Neural progenitor cell (in vitro differentiated cells): ENCODE measurements at regions not wholly inside any gene's neighbourhood (a gene's known extent, or its start where the extent isn't known, plus 50 kb on each side); places are given as distances from the start of the nearest gene placed in this dataset.

Experiments
- DNase-seq: peaks from one replicate; pipeline ENCODE4 v3.0.0-alpha.2; 2016; ENCODE audit warnings: low spot score
- H2AFZ ChIP-seq: fragments of 200-600 bp; sonication (generic); replicated peaks from 2 replicates; pipeline ENCODE4 v1.6.1; 2016; ENCODE audit warnings: antibody characterized with exemption
- H3F3A ChIP-seq: fragments of 200-600 bp; sonication (generic); 2 replicates; pipeline ENCODE4 v1.6.1; 2016; ENCODE audit warnings: antibody characterized with exemption, low read depth
- H3K27ac ChIP-seq: fragments of 200-600 bp; sonication (generic); 2 replicates; pipeline ENCODE4 v1.5.1; 2016; ENCODE audit warnings: mild to moderate bottlenecking
- H3K27me3 ChIP-seq: fragments of 200-600 bp; sonication (generic); 2 replicates; pipeline ENCODE4 v1.6.1; 2016; ENCODE audit warnings: mild to moderate bottlenecking, moderate library complexity
- H3K36me3 ChIP-seq: fragments of 200-600 bp; sonication (generic); 2 replicates; pipeline ENCODE4 v1.5.1; 2016
- H3K4me1 ChIP-seq: fragments of 200-600 bp; sonication (generic); 2 replicates; pipeline ENCODE4 v1.6.1; 2016; ENCODE audit warnings: mixed run types
- H3K4me2 ChIP-seq: fragments of 200-600 bp; sonication (generic); 2 replicates; pipeline ENCODE4 v1.6.1; 2016
- H3K4me3 ChIP-seq: fragments of 200-600 bp; sonication (generic); 2 replicates; pipeline ENCODE4 v1.5.1; 2016
- H3K79me2 ChIP-seq: fragments of 200-600 bp; sonication (generic); 2 replicates; pipeline ENCODE4 v1.6.1; 2016; ENCODE audit warnings: low read depth
- H3K9ac ChIP-seq: fragments of 200-600 bp; sonication (generic); 2 replicates; pipeline ENCODE4 v1.6.1; 2016
- H3K9me3 ChIP-seq: fragments of 200-600 bp; sonication (generic); 2 replicates; pipeline ENCODE4 v1.5.1; 2016; ENCODE audit warnings: low read depth
- H4K20me1 ChIP-seq: fragments of 200-600 bp; sonication (generic); 2 replicates; pipeline ENCODE4 v1.6.1; 2016; ENCODE audit warnings: low read depth
- H3K27ac Mint-ChIP-seq: 3 replicates; pipeline ENCODE4 v1.8.0; 2021; ENCODE audit warnings: mixed read lengths
- H3K27me3 Mint-ChIP-seq: 2 replicates; pipeline ENCODE4 v1.8.0; 2022; ENCODE audit warnings: low read depth, mild to moderate bottlenecking, inconsistent platforms, moderate library complexity, mixed read lengths; ENCODE audit not compliant: insufficient read depth
- H3K36me3 Mint-ChIP-seq: 3 replicates; pipeline ENCODE4 v1.8.0; 2021; ENCODE audit warnings: mixed read lengths
- H3K4me1 Mint-ChIP-seq: 3 replicates; pipeline ENCODE4 v1.8.0; 2021; ENCODE audit warnings: mixed read lengths
- H3K4me3 Mint-ChIP-seq: 3 replicates; pipeline ENCODE4 v1.8.0; 2021; ENCODE audit warnings: mild to moderate bottlenecking, moderate library complexity, mixed read lengths
- H3K9me3 Mint-ChIP-seq: 3 replicates; pipeline ENCODE4 v1.8.0; 2020; ENCODE audit warnings: mixed read lengths
- EZH2 ChIP-seq: fragments of 200-600 bp; sonication (generic); IDR thresholded peaks from 2 replicates; pipeline ENCODE4 v1.6.1; 2017; ENCODE audit warnings: antibody characterized with exemption, mild to moderate bottlenecking, moderate library complexity
- EZH2phosphoT487 ChIP-seq: fragments of 200-600 bp; sonication (generic); IDR thresholded peaks from 2 replicates; pipeline ENCODE4 v1.6.1; 2017; ENCODE audit warnings: antibody characterized with exemption
- TF ChIP-seq, protein P1 (sequence below): fragments of 200-600 bp; sonication (generic); IDR thresholded peaks from 2 replicates; pipeline ENCODE4 v1.5.1; 2017; ENCODE audit warnings: antibody characterized with exemption, mild to moderate bottlenecking

DNA sequence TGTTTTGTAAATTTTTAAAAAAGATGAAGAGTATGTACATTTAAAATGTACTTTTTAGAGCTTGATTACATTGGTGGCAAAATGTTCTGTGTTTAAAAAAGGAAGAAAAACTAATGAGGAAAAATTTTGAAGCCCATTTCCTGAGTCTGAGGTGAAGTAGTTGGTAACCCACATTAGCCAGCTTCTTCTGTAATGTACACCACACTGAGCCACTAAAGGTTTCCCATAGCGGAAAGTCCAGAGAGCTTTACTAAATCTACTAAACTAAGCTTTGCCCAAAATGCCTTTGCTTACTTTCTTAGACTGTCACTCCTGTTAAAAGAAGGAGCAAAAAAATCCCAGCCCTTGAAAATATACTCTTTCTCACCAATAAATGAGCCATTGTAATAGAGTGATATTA, 804.8 kb upstream of the ZEB2 start:
- Histone ChIP-seq H3K79me2 (no peaks in the 10 kb centered on the region), H3K4me2 (no peak overlapping the region), H3K36me3 (no peaks in the 10 kb centered on the region), H3F3A (no peaks in the 10 kb centered on the region), H3K27ac (no peak overlapping the region), H3K9me3 (no peaks in the 10 kb centered on the region), H4K20me1 (no peaks in the 10 kb centered on the region), H3K27me3 (no peaks in the 10 kb centered on the region), H3K4me3 (no peak overlapping the region), H3K4me1 (no peaks in the 10 kb centered on the region), H2AFZ (no peak overlapping the region), H3K9ac (no peak overlapping the region)
- Mint-ChIP-seq H3K4me1 (no peaks in the 10 kb centered on the region), H3K27me3 (no peaks in the 10 kb centered on the region), H3K9me3 (no peaks in the 10 kb centered on the region), H3K36me3 (no peaks in the 10 kb centered on the region), H3K4me3 (no peak overlapping the region), H3K27ac (no peak overlapping the region)
- TF ChIP-seq EZH2phosphoT487 = no peak
- TF ChIP-seq, protein P1, sequence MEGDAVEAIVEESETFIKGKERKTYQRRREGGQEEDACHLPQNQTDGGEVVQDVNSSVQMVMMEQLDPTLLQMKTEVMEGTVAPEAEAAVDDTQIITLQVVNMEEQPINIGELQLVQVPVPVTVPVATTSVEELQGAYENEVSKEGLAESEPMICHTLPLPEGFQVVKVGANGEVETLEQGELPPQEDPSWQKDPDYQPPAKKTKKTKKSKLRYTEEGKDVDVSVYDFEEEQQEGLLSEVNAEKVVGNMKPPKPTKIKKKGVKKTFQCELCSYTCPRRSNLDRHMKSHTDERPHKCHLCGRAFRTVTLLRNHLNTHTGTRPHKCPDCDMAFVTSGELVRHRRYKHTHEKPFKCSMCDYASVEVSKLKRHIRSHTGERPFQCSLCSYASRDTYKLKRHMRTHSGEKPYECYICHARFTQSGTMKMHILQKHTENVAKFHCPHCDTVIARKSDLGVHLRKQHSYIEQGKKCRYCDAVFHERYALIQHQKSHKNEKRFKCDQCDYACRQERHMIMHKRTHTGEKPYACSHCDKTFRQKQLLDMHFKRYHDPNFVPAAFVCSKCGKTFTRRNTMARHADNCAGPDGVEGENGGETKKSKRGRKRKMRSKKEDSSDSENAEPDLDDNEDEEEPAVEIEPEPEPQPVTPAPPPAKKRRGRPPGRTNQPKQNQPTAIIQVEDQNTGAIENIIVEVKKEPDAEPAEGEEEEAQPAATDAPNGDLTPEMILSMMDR = no peak
- TF ChIP-seq EZH2 = no peak
- DNase-seq = no peak

DNA sequence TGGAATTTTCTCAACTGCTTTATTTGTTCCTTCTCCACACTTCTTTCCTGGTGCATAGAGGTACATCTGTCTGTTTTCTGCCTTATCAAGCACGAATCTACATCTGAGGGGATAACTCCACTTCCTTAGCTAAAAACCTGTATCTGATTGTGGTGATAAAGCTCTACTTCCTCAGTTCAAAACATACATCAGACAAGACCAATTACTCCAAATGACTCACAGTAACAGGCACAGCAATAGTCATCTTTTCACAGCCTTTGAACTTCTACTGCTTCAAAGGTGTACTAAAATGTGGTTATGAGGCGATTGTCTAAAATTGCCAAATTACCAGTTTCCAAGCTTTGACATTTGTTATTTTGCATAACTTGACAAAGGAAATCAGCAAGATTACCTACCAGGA, 803.6 kb upstream of the ZEB2 start:
- no peaks in the 10 kb centered on the region for H3K9me3 Mint-ChIP-seq
- H3K36me3 Mint-ChIP-seq = no peaks in the 10 kb centered on the region
- no peaks in the 10 kb centered on the region for H3K4me1 Mint-ChIP-seq
- Histone ChIP-seq H2AFZ (no peak overlapping the region), H3K27ac (no peak overlapping the region), H3K27me3 (no peaks in the 10 kb centered on the region), H3K79me2 (no peaks in the 10 kb centered on the region), H3K4me3 (no peak overlapping the region), H3K9me3 (no peaks in the 10 kb centered on the region), H3K4me1 (no peaks in the 10 kb centered on the region), H4K20me1 (no peaks in the 10 kb centered on the region), H3K36me3 (no peaks in the 10 kb centered on the region), H3K9ac (no peak overlapping the region), H3K4me2 (no peak overlapping the region), H3F3A (no peaks in the 10 kb centered on the region)
- H3K27me3 Mint-ChIP-seq = no peaks in the 10 kb centered on the region
- no peak overlapping the region for H3K27ac Mint-ChIP-seq
- TF ChIP-seq, protein P1 = no peak
- no peak for TF ChIP-seq EZH2
- TF ChIP-seq EZH2phosphoT487 = no peak
- no peak for DNase-seq
- H3K4me3 Mint-ChIP-seq = no peak overlapping the region

DNA sequence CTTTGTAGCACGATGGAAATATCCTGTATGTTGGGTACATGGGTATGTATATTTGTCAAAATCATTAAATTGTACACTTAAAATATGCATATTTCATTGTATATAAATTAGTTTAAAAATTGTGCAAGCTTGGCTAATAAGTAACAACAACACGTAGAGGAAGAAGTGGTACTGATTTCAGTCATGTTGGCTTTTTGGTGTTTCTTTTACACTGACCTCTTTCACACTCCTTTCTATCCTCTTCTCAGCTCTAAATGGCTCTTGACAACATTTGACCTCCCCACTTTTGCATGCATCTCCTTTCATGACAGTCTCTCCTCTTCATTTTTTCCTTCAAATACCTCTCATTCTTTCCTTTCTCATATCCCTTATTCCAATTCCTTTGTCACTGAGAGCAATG, 801.4 kb upstream of the ZEB2 start:
- Histone ChIP-seq H3K4me1 (no peaks in the 10 kb centered on the region), H3K27ac (no peak overlapping the region), H3K9ac (no peak overlapping the region), H3K4me2 (no peak overlapping the region), H3K4me3 (no peak overlapping the region), H3F3A (no peaks in the 10 kb centered on the region), H3K36me3 (no peaks in the 10 kb centered on the region), H2AFZ (no peak overlapping the region), H3K79me2 (no peaks in the 10 kb centered on the region), H4K20me1 (no peaks in the 10 kb centered on the region), H3K9me3 (no peaks in the 10 kb centered on the region), H3K27me3 (no peaks in the 10 kb centered on the region)
- no peaks in the 10 kb centered on the region for H3K36me3 Mint-ChIP-seq
- H3K27me3 Mint-ChIP-seq = no peaks in the 10 kb centered on the region
- H3K4me3 Mint-ChIP-seq = no peak overlapping the region
- TF ChIP-seq EZH2phosphoT487 = no peak
- TF ChIP-seq EZH2 = no peak
- TF ChIP-seq, protein P1 = no peak
- DNase-seq = no peak
- no peaks in the 10 kb centered on the region for H3K4me1 Mint-ChIP-seq
- no peak overlapping the region for H3K27ac Mint-ChIP-seq
- no peaks in the 10 kb centered on the region for H3K9me3 Mint-ChIP-seq

DNA sequence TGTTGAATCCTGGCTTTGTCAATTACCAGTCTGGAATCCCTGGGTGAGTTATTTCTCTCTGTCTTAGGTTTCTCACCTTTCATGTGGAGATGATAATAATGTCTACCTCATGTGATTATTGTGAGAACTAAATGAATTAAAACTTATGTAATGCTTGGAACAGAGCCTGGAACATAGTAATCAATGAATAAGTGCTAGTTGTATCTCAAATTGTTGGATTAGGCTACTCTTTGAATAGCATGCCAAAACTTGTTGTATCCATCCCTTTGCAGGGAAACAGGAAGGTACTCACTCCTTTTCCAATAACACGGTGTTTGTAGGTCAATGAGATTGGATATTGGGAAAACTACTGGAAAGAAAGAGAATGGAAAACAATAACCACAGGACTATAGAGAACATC, 796.6 kb upstream of the ZEB2 start:
- H3K9ac ChIP-seq = no peak overlapping the region
- Mint-ChIP-seq H3K27me3 (no peaks in the 10 kb centered on the region), H3K27ac (no peak overlapping the region), H3K36me3 (no peaks in the 10 kb centered on the region), H3K4me1 (no peaks in the 10 kb centered on the region), H3K4me3 (no peak overlapping the region), H3K9me3 (peaks cover 6% of the 10 kb centered on the region)
- no peaks in the 10 kb centered on the region for H4K20me1 ChIP-seq
- H3K27ac ChIP-seq = no peak overlapping the region
- DNase-seq = no peak
- no peaks in the 10 kb centered on the region for H3K4me1 ChIP-seq
- H3K79me2 ChIP-seq = no peaks in the 10 kb centered on the region
- no peaks in the 10 kb centered on the region for H3K9me3 ChIP-seq
- no peaks in the 10 kb centered on the region for H3K36me3 ChIP-seq
- no peak overlapping the region for H2AFZ ChIP-seq
- H3K4me3 ChIP-seq = no peak overlapping the region
- no peaks in the 10 kb centered on the region for H3K27me3 ChIP-seq
- H3K4me2 ChIP-seq = no peak overlapping the region
- TF ChIP-seq EZH2phosphoT487 = no peak
- TF ChIP-seq EZH2 = no peak
- TF ChIP-seq, protein P1 = no peak
- H3F3A ChIP-seq = no peaks in the 10 kb centered on the region
